ENCODE measurements at regions not wholly inside any gene's neighbourhood (a gene's known extent, or its start where the extent isn't known, plus 50 kb on each side); places are given as distances from the start of the nearest gene placed in this dataset.

- TF ChIP-seq POLR2A (IDR thresholded peaks at IDR 0.05; ENCODE audit: low read length) (no peak), GATA1 (IDR thresholded peaks at IDR 0.05; ENCODE audit: low read depth, low read length) (no peak)
Observed at GRCh38 chr16:74083541-74083940, 213.1 kb upstream of the PSMD7 start.
